ENCODE measurements at regions not wholly inside any gene's neighbourhood (a gene's known extent, or its start where the extent isn't known, plus 50 kb on each side); places are given as distances from the start of the nearest gene placed in this dataset.

- TF ChIP-seq, protein P1, sequence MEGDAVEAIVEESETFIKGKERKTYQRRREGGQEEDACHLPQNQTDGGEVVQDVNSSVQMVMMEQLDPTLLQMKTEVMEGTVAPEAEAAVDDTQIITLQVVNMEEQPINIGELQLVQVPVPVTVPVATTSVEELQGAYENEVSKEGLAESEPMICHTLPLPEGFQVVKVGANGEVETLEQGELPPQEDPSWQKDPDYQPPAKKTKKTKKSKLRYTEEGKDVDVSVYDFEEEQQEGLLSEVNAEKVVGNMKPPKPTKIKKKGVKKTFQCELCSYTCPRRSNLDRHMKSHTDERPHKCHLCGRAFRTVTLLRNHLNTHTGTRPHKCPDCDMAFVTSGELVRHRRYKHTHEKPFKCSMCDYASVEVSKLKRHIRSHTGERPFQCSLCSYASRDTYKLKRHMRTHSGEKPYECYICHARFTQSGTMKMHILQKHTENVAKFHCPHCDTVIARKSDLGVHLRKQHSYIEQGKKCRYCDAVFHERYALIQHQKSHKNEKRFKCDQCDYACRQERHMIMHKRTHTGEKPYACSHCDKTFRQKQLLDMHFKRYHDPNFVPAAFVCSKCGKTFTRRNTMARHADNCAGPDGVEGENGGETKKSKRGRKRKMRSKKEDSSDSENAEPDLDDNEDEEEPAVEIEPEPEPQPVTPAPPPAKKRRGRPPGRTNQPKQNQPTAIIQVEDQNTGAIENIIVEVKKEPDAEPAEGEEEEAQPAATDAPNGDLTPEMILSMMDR (IDR thresholded peaks at IDR 0.05; ENCODE audit: low read depth, low read length) = no peak
- TF ChIP-seq POLR2A (IDR thresholded peaks at IDR 0.05; ENCODE audit: extremely low read depth, insufficient read length) (no peak), MAX (IDR thresholded peaks at IDR 0.05; ENCODE audit: low read depth, low read length) (no peak), MYC (IDR thresholded peaks at IDR 0.05; ENCODE audit: low read depth, low read length) (no peak)
Measured at GRCh38 chr10:52597189-52597863, 175.3 kb downstream of the MBL2 start.

Measured in NB4 (cell line).